GM10266 (cell line): ENCODE measurements at regions not wholly inside any gene's neighbourhood (a gene's known extent, or its start where the extent isn't known, plus 50 kb on each side); places are given as distances from the start of the nearest gene placed in this dataset.
"Not testable (repeated sequence)": the region's sequence is repeated elsewhere in the genome, so short reads cannot be mapped to it uniquely, and the experiment has no call there.

Experiments
- DNase-seq: peaks from one replicate; pipeline ENCODE4 v3.0.0; 2012; ENCODE audit errors: extremely low spot score
- TF ChIP-seq, protein P1 (sequence below): IDR thresholded peaks from 2 replicates; pipeline ENCODE4 v1.5.1; 2012; ENCODE audit warnings: mild to moderate bottlenecking, low read depth; ENCODE audit not compliant: control insufficient read depth, insufficient read depth; ENCODE audit errors: missing control alignments

DNA sequence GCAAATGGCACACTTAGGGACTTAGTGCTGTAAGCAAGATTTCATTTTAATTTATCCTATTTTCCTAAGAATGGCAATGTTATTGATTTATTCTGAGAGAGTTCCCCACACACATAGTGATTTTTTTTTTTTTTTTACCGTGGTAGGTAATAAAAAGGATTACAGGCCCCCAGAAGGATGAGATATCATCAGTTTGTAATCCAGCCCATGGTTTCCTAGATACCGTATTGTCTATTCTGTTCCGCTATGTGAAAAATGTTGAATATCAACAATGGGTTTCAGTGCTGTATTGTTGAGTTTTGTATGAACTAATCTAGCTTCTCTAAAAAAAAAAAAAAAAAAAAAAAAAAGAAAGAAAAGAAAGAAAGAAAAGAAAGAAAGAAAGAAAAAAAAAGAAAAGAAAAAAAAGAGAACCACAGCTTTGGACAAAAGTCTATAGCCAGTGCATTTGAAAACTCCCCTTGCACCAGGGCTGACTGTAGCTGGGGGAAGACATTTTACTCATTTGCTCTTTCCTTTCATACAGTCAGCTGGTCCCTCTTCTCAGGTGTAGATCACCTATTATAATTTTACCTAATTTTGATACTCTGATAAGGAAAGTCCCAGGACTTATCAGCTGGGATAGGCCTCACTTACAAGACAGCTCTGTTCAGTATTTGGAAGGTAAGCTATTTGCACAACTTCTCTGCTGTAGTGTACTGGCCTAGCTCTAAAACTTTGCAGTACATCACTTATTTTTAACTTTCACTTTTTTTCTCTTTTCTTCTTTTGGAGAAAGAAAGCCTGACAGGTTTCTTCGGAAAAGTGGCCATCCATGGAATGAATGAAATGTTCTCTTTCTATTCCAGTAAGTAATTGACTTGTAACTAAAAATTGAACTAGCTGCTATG is 101.4 kb upstream of the SOX2 start:
- DNase-seq, result no peak
- TF ChIP-seq, protein P1, sequence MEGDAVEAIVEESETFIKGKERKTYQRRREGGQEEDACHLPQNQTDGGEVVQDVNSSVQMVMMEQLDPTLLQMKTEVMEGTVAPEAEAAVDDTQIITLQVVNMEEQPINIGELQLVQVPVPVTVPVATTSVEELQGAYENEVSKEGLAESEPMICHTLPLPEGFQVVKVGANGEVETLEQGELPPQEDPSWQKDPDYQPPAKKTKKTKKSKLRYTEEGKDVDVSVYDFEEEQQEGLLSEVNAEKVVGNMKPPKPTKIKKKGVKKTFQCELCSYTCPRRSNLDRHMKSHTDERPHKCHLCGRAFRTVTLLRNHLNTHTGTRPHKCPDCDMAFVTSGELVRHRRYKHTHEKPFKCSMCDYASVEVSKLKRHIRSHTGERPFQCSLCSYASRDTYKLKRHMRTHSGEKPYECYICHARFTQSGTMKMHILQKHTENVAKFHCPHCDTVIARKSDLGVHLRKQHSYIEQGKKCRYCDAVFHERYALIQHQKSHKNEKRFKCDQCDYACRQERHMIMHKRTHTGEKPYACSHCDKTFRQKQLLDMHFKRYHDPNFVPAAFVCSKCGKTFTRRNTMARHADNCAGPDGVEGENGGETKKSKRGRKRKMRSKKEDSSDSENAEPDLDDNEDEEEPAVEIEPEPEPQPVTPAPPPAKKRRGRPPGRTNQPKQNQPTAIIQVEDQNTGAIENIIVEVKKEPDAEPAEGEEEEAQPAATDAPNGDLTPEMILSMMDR, result no peak

DNA sequence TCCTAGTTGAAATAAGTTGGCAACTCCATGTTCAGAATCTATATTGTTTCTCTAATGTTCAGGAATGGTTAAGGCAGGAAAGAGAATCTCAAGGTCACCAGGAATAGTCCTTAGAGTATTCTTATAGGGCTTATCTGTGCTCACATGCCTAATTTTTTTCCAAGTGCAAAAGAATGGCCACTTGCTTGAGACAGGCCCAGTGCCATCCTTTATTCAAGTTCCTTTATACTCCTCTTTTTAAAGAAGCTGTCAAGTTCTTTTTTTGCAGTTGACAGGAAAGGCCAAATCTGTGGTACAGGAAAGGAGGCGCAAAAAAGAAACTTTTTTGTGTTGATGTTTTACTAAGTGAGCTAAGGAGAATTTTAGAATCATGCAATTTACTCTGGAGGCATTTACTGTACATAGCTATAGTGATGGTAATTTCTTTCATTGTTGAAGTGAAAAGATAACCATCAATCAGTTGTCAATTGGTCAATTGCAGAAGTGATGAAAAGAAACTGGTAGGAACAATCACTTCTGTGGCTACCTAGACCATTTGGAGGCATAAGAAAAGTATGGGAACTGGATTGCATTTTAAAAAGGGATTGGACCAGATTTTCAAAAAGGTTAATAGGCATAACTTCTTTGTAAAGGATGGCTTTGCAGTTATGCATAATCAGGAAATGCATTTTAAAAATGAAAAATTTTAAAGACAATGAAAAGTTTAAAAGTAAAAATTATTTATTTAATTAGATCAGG is 102.5 kb upstream of the SOX2 start:
- no peak for DNase-seq
- TF ChIP-seq, protein P1, result no peak

DNA sequence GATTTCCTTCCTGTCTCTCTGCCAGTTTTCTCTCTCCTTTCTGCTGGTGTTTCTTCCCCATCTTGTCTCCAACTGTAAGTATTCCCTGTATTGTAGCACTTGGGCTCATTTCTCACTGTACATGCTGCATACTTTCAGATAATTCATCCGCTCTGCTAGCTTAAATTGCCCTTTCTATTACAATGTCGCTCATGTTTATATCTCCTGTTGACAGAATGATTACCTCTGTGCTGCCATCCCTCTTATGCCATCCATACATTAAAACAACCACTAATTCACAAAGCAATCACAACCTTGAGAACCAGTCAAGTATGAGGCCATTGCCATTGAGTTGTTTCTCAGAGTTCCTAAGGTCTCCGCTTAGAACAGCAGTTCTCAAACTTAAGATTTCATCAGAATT is 107.5 kb upstream of the SOX2 start:
- TF ChIP-seq, protein P1, result no peak

DNA sequence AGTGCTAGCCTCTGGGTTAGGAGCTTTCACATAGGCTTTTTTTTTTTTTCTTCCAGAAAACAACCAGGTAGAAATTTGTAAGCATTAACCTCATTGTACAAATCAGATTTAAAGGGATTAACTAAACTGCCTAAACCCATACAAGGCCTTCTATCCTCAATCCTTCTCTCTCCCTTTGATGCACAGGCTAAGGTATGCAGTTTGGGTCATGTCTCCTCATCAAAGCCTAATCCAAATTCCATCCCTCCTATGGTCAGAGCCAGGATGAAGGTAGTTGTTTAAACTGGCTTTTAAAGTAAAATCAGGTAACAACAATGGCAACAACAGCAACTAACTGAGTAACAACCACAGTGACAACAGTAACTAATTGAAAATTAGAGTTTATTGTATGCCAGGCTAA is 115.6 kb upstream of the SOX2 start:
- DNase-seq, result no peak
- TF ChIP-seq, protein P1, result no peak

More for the DNA sequence above, 107.5 kb upstream of the SOX2 start:
- DNase-seq, result no peak

DNA sequence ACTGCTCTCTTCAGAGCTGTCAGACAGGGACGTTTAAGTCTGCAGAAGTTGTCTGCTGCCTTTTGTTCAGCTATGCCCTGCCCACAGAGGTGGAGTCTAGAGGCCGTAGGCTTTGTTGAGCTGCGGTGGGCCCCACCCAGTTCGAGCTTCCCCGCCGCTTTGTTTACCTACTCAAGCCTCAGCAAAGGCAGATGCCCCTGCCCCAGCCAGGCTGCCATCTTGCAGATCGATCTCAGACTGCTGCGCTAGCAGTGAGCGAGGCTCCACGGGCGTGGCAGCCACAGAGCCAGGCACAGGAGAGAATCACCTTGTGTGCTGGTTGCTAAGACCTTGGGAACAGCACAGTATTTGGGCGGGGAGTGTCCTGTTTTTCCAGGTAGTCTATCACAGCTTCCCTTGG is 120.8 kb upstream of the SOX2 start:
- DNase-seq, result not testable (repeated sequence)

DNA sequence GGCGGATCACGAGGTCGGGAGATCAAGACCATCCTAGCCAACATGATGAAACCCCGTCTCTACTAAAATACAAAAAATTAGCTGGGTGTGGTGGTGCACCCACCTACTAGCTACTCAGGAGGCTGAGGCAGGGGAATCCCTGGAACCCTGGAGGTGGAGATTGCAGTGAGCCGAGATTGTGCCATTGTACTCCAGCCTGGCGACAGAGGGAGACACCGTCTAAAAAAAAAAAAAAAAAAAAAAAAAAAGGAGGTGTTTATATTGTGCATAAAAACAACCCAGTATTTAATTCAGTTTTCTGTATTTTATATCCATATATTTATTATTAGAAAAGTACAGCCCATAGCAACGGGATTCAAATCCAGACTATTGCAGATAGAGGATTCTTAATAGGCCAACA is 129.1 kb upstream of the SOX2 start:
- TF ChIP-seq, protein P1, result no peak
- DNase-seq, result no peak

DNA sequence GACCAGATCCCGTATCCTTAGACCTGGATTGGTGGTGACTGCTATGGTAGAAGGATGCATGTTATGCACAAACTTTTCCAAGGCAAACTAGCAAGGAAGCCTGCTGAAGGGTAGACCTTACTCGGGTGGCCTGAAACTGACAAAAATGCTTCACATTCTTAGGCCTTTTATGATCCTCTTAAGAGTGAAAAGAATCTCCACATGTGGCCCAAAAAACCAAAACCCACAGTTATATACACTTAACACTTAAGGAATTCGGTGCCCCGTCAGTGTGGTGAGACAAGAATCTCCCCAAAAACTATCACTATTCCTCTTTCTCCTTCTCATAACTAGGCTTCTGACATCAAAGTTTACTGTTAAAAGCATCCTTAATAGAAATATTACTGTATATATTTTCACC is 130.1 kb upstream of the SOX2 start:
- no peak for DNase-seq
- TF ChIP-seq, protein P1, result no peak
